WTC11 (cell line): ENCODE measurements at regions not wholly inside any gene's neighbourhood (a gene's known extent, or its start where the extent isn't known, plus 50 kb on each side); places are given as distances from the start of the nearest gene placed in this dataset.

ENCODE experiments used
- ARID4B ChIP-seq: sonication (generic); formaldehyde crosslinking; IDR thresholded peaks from 2 replicates; pipeline ENCODE4 v1.8.0; 2023; ENCODE audit warnings: missing genetic modification reagents, mild to moderate bottlenecking, borderline replicate concordance
- ATF6 ChIP-seq: sonication (generic); formaldehyde crosslinking; IDR thresholded peaks from 2 replicates; pipeline ENCODE4 v1.8.1; 2023; ENCODE audit warnings: mild to moderate bottlenecking, missing genetic modification reagents
- CREM ChIP-seq: sonication (generic); formaldehyde crosslinking; IDR thresholded peaks from 2 replicates; pipeline ENCODE4 v1.8.1; 2022; ENCODE audit warnings: mild to moderate bottlenecking, missing genetic modification reagents, moderate library complexity
- CTCF ChIP-seq: fragments of 200-600 bp; IDR thresholded peaks from 2 replicates; pipeline ENCODE4 v1.8.0; 2022; ENCODE audit warnings: antibody characterized with exemption
- ERG ChIP-seq: fragments of 250-450 bp; sonication (Bioruptor Pico); IDR thresholded peaks from 2 replicates; pipeline ENCODE4 v1.8.0; 2021; ENCODE audit warnings: mild to moderate bottlenecking
- ETV6 ChIP-seq: sonication (generic); formaldehyde crosslinking; IDR thresholded peaks from 2 replicates; pipeline ENCODE4 v1.8.1; 2022; ENCODE audit warnings: mild to moderate bottlenecking, missing genetic modification reagents
- MAX ChIP-seq: sonication (generic); formaldehyde crosslinking; IDR thresholded peaks from 2 replicates; pipeline ENCODE4 v1.8.0; 2022; ENCODE audit warnings: mild to moderate bottlenecking, missing genetic modification reagents
- PREB ChIP-seq: sonication (generic); formaldehyde crosslinking; IDR thresholded peaks from 2 replicates; pipeline ENCODE4 v1.8.1; 2022; ENCODE audit warnings: mild to moderate bottlenecking, missing genetic modification reagents, moderate library complexity, borderline replicate concordance
- SMAD3 ChIP-seq: sonication (generic); formaldehyde crosslinking; IDR thresholded peaks from 2 replicates; pipeline ENCODE4 v1.8.0; 2022; ENCODE audit warnings: missing genetic modification reagents, mild to moderate bottlenecking, borderline replicate concordance
- USF2 ChIP-seq: sonication (generic); formaldehyde crosslinking; IDR thresholded peaks from 2 replicates; pipeline ENCODE4 v1.8.1; 2023; ENCODE audit warnings: mild to moderate bottlenecking, missing genetic modification reagents, moderate library complexity
- ZSCAN18 ChIP-seq: fragments of 250-450 bp; sonication (Bioruptor Pico); IDR thresholded peaks from 2 replicates; pipeline ENCODE4 v2.1.2; 2022; ENCODE audit warnings: mild to moderate bottlenecking, moderate library complexity

GRCh38 chr10:117662126-117662525 lies 119.6 kb downstream of the EMX2 start:
- TF ChIP-seq PREB (CRISPR knock-in tag) (no peak), ERG (CRISPR knock-in tag) (no peak), CTCF (no peak), ETV6 (CRISPR knock-in tag) (no peak), SMAD3 (CRISPR knock-in tag) (no peak), ARID4B (no peak), ATF6 (CRISPR knock-in tag) (no peak), MAX (CRISPR knock-in tag) (no peak), CREM (no peak), USF2 (CRISPR knock-in tag) (no peak), ZSCAN18 (CRISPR knock-in tag) (no peak)
